ENCODE measurements at regions not wholly inside any gene's neighbourhood (a gene's known extent, or its start where the extent isn't known, plus 50 kb on each side); places are given as distances from the start of the nearest gene placed in this dataset.

DNA sequence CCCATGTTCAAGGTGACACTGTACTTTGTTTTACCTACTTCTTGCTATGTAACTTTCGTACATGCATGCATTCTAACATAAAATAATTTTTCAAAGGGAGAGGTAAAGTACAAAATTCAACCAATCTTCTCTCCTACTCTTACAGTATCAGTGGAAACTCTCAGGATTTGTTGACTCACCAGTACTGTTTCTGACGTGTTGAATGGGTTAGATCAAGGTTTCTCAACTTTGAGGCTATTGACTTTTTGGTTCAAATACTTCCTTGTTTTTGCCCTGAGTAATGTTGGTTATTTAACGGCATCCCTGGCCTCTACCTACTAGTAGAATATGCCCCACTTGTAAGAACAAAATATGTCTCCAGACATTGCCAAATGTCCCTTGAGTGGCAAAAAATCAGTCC is 94.6 kb upstream of the SMAD1 start:
- Mint-ChIP-seq H3K27ac (no peak overlapping the region), H3K36me3 (ENCODE audit: low read depth) (no peaks in the 10 kb centered on the region), H3K4me3 (no peak overlapping the region), H3K9me3 (no peaks in the 10 kb centered on the region), H3K4me1 (no peaks in the 10 kb centered on the region), H3K27me3 (peaks cover 1% of the 10 kb centered on the region)
- DNase-seq: no peak
- POLR2A ChIA-PET: no interaction called here
- CTCF ChIA-PET: no interaction called here

DNA sequence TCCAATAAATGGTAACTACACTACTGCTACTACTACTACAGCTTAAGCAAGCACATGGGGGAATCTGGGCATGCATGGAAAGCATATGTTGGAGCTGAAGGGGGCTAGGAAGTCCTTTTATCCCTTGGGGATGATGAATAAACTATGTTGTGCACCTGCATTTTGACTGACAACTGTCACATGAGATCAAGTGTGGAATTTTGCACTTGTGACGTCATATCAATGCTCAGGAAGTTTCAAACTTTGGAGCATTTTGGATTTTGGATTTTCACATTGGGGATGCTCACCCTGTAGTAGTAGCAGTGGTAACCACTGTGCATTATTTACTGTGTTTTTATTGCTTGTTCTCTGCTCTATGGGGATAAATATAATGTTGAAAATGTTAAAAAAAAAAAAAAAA is 100.5 kb upstream of the SMAD1 start:
- no peak overlapping the region for H3K4me3 Mint-ChIP-seq
- no peak overlapping the region for H3K27ac Mint-ChIP-seq
- H3K36me3 Mint-ChIP-seq (ENCODE audit: low read depth): no peaks in the 10 kb centered on the region
- CTCF ChIA-PET: no interaction called here
- H3K9me3 Mint-ChIP-seq: no peaks in the 10 kb centered on the region
- H3K4me1 Mint-ChIP-seq: no peaks in the 10 kb centered on the region
- peaks cover 1% of the 10 kb centered on the region for H3K27me3 Mint-ChIP-seq
- POLR2A ChIA-PET: no interaction called here
- DNase-seq: no peak

DNA sequence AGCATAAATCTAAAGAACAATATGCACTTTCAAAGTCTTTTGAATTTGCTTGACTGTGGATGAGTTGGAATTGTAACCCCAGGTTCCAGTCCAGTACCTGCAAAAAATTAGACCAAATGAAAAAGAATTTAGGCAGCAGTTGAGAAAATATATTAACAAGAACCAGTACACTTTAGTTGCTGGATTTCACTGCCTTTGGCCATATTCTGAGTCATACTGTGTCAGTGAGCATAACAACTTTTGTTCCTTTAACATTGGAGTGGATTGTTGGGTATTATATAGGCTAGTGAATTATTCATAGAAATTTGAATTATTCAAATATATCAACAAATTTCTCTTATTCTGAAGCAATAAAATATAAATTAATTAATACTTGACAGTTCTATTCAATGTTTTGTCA is 101.5 kb upstream of the SMAD1 start:
- no peak overlapping the region for H3K27ac Mint-ChIP-seq
- H3K36me3 Mint-ChIP-seq (ENCODE audit: low read depth): no peaks in the 10 kb centered on the region
- H3K4me3 Mint-ChIP-seq: no peak overlapping the region
- ChIA-PET POLR2A (no interaction called here), CTCF (no interaction called here)
- no peaks in the 10 kb centered on the region for H3K4me1 Mint-ChIP-seq
- H3K9me3 Mint-ChIP-seq: no peaks in the 10 kb centered on the region
- no peaks in the 10 kb centered on the region for H3K27me3 Mint-ChIP-seq
- DNase-seq: no peak

DNA sequence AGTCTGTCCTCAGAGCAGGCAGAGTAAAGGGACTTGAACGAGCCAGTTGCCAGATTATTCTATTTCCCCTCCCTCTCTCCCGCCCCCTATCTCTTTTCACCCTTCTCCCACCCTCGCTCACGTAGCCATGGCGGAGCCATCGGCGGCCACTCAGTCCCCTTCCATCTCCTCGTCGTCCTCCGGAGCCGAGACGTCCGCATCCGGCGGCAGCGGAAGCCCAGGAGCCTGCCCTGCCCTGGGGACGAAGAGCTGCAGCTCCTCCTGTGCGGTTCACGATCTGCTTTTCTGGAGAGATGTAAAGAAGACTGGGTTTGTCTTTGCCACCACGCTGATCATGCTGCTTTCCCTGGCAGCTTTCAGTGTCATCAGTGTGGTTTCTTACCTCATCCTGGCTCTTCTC is 106.2 kb upstream of the SMAD1 start:
- H3K4me3 Mint-ChIP-seq: no peak overlapping the region
- H3K9me3 Mint-ChIP-seq: no peaks in the 10 kb centered on the region
- no peaks in the 10 kb centered on the region for H3K27me3 Mint-ChIP-seq
- H3K4me1 Mint-ChIP-seq: no peaks in the 10 kb centered on the region
- no peaks in the 10 kb centered on the region for H3K36me3 Mint-ChIP-seq (ENCODE audit: low read depth)
- H3K27ac Mint-ChIP-seq: no peak overlapping the region
- no peak for DNase-seq
- ChIA-PET CTCF (no interaction called here), POLR2A (no interaction called here)

DNA sequence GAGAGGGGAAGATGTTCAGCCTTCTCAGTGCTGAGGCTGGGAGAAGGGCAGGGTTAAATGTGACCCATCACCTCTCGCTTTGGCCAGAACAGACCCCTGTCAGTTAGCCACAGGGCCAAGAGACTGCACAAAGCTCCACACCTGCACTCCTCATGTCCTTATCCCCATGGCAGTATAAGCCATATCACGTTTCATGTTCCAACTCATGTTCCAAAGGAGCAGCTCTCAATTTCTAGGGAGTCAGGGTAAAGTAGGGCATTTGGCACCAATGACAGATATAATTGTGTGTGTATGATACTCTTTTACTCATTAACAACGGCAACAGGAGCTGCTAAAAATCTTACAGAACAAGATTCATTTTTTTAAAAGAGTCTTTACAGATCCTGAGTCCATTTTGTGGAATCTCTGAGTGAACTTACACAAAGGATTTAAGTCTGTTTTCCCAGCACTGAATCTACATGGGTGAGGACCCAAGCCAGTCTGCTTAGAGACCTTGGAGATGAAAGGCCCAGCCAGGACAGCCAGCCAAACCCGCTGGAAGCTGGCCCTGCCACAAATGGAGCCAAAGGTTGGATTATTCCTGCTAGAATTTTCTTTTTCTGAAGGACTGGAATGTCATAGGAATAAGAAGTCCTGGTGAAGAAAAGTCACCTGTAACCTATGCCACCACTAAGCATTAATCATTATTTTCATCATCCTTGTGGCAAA is 129.1 kb upstream of the SMAD1 start:
- Mint-ChIP-seq H3K4me3 (no peak overlapping the region), H3K4me1 (no peaks in the 10 kb centered on the region), H3K27ac (no peak overlapping the region), H3K27me3 (peaks cover 3% of the 10 kb centered on the region), H3K36me3 (ENCODE audit: low read depth) (no peaks in the 10 kb centered on the region), H3K9me3 (no peaks in the 10 kb centered on the region)
- CTCF ChIA-PET: no interaction called here
- POLR2A ChIA-PET: no interaction called here
- no peak for DNase-seq

DNA sequence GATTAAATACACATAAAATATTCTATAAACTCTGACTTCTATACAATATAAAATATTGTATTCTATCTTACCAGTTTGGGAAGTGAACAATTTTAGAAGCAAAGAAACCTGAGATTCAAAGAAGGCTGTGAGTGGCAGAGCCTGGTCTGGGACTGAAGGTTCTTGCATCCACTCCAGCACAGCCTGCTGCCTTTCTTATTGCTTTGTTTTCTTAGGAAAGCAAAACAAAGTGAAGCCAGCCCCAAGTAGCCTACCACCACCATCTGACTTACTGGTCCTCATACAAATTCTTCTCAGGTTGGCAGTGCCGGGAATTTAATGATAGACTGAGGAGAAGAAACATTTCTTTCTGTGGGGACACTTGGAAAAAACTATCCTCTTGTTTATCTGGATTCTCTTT is 129.7 kb upstream of the SMAD1 start:
- POLR2A ChIA-PET: no interaction called here
- H3K4me1 Mint-ChIP-seq: no peaks in the 10 kb centered on the region
- peaks cover 3% of the 10 kb centered on the region for H3K27me3 Mint-ChIP-seq
- no peak overlapping the region for H3K4me3 Mint-ChIP-seq
- CTCF ChIA-PET: no interaction called here
- no peaks in the 10 kb centered on the region for H3K9me3 Mint-ChIP-seq
- no peak for DNase-seq
- H3K36me3 Mint-ChIP-seq (ENCODE audit: low read depth): no peaks in the 10 kb centered on the region
- H3K27ac Mint-ChIP-seq: no peak overlapping the region

DNA sequence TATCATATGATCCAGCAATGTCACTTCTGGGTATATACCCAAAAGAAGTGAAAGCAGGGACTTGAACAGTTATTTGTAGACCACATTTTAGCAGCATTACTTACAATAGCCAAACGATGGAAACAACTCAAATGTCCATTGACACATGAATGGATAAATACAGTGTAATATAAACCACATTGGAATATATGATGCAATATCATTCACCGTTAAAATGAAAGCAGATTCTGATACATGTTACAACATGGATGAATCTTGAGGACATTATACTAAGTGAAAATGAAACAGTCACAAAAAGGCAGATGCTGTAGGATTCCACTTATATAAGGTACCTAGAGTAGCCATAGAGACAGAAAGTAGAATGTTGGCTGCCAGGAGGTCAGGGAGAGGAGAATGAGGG is 130.5 kb upstream of the SMAD1 start:
- no peaks in the 10 kb centered on the region for H3K36me3 Mint-ChIP-seq (ENCODE audit: low read depth)
- no peak for DNase-seq
- H3K4me3 Mint-ChIP-seq: no peak overlapping the region
- no peaks in the 10 kb centered on the region for H3K4me1 Mint-ChIP-seq
- CTCF ChIA-PET: no interaction called here
- POLR2A ChIA-PET: no interaction called here
- peaks cover 3% of the 10 kb centered on the region for H3K27me3 Mint-ChIP-seq
- no peaks in the 10 kb centered on the region for H3K9me3 Mint-ChIP-seq
- no peak overlapping the region for H3K27ac Mint-ChIP-seq

DNA sequence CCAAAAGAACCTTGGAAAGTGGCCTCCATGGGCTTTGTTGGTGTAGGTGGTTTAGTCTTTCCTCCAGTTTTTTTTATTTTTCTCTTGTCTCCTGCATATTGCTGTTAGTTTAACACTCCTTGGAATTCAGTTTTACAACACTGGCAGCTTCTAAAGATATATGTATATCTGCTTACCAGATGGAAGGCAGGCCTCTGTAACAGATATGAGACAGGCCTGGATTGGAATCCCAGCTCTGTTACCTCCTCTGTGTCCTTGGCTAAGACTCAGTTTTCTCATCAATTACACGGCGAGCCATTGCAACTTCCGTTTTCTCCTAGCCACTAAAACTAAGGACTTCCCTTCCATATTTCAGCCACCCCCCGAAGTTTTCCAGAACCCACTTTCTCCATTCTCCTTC is 133.4 kb upstream of the SMAD1 start:
- no peak overlapping the region for H3K27ac Mint-ChIP-seq
- no peaks in the 10 kb centered on the region for H3K4me1 Mint-ChIP-seq
- DNase-seq: no peak
- ChIA-PET POLR2A (no interaction called here), CTCF (no interaction called here)
- no peak overlapping the region for H3K4me3 Mint-ChIP-seq
- H3K27me3 Mint-ChIP-seq: peaks cover 3% of the 10 kb centered on the region
- H3K9me3 Mint-ChIP-seq: no peaks in the 10 kb centered on the region
- H3K36me3 Mint-ChIP-seq (ENCODE audit: low read depth): no peaks in the 10 kb centered on the region

DNA sequence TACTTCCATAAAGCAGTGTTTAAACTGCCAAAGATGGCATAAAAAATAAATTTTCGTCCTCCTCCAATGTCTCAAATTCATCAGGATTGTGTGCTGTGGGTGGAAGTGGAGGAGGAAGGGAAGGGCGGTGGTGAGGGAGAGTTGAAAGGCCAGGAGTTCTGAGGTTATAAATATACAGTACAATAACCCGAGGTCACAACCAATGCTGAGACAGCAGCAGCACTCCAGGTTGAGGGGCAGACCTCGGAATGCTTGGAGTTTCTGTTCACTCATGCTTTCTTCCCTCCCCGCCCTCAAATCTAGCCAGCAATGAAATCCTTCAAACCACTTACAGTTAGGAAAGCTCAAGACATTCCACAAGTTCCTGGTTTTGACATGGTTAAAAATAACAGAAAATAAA is 134.0 kb upstream of the SMAD1 start:
- Mint-ChIP-seq H3K27ac (no peak overlapping the region), H3K9me3 (no peaks in the 10 kb centered on the region), H3K27me3 (peaks cover 3% of the 10 kb centered on the region), H3K4me1 (no peaks in the 10 kb centered on the region), H3K36me3 (ENCODE audit: low read depth) (no peaks in the 10 kb centered on the region), H3K4me3 (no peak overlapping the region)
- DNase-seq: no peak
- CTCF ChIA-PET: no interaction called here
- POLR2A ChIA-PET: no interaction called here

DNA sequence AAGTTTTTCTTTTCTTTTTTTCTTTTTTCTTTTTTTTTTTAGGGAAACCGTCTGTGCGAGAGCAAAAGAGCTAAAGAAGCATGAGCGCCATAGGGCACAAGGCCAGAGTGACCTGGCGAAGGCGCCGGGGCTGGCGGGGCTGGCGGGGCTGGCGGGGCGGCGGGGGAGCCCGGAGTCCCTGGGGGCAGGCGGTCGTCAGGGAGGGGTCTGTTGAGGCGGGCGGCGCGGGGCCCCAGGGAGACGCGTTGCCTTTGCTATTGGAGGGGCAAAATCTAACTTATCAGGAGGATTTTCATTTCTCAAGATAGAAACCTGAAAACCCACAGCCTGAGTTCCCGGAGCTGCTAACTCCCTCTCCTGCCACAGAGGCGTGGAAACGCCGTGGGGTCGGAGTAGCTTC is 135.6 kb upstream of the SMAD1 start:
- no peak overlapping the region for H3K27ac Mint-ChIP-seq
- H3K36me3 Mint-ChIP-seq (ENCODE audit: low read depth): no peaks in the 10 kb centered on the region
- POLR2A ChIA-PET: no interaction called here
- CTCF ChIA-PET: no interaction called here
- H3K4me3 Mint-ChIP-seq: no peak overlapping the region
- H3K27me3 Mint-ChIP-seq: peaks cover 3% of the 10 kb centered on the region
- H3K9me3 Mint-ChIP-seq: no peaks in the 10 kb centered on the region
- no peak for DNase-seq
- H3K4me1 Mint-ChIP-seq: no peaks in the 10 kb centered on the region

DNA sequence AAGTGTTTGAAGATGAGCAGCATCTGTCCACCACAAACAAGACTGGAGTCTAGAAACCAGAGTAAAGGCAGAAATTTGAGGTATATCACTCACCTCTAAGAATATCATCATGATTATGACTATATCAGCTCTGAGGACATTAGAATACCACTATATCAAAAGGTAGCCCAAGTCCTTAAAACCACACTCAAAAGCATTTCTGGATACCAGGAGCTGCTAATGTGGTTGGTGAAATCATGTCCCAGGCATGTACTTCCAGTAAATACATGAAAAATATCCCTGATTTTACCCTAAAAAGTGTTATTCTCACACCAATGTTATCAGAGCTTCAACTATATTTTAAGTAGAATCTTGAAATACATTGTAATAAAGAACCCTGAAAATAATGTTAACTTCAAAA is 136.3 kb upstream of the SMAD1 start:
- H3K9me3 Mint-ChIP-seq: no peaks in the 10 kb centered on the region
- peaks cover 3% of the 10 kb centered on the region for H3K27me3 Mint-ChIP-seq
- POLR2A ChIA-PET: no interaction called here
- H3K4me3 Mint-ChIP-seq: no peak overlapping the region
- CTCF ChIA-PET: no interaction called here
- H3K4me1 Mint-ChIP-seq: no peaks in the 10 kb centered on the region
- H3K27ac Mint-ChIP-seq: no peak overlapping the region
- DNase-seq: no peak
- H3K36me3 Mint-ChIP-seq (ENCODE audit: low read depth): no peaks in the 10 kb centered on the region

DNA sequence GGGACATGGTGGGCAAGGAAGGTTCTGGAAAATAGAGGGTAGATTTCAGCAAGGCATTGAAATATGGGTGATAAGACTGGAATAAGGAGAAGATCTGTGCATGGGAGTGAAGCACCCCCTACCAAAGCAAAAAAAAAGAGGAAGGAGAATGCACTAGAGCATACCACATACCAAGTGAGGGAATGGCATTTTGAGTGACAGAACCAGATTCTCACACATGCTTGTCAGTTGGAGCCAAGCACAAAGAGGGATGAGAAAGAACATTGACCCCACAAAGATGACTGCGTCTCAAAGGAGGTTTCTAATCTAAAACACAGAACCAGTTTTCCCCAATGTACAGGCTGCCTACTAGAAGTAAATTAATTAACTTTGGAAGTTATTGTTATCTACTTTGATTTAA is 140.3 kb upstream of the SMAD1 start:
- CTCF ChIA-PET: no interaction called here
- DNase-seq: no peak
- Mint-ChIP-seq H3K4me3 (no peak overlapping the region), H3K36me3 (ENCODE audit: low read depth) (no peaks in the 10 kb centered on the region), H3K27ac (no peak overlapping the region), H3K4me1 (no peaks in the 10 kb centered on the region), H3K27me3 (peaks cover 2% of the 10 kb centered on the region), H3K9me3 (no peaks in the 10 kb centered on the region)
- POLR2A ChIA-PET: no interaction called here

DNA sequence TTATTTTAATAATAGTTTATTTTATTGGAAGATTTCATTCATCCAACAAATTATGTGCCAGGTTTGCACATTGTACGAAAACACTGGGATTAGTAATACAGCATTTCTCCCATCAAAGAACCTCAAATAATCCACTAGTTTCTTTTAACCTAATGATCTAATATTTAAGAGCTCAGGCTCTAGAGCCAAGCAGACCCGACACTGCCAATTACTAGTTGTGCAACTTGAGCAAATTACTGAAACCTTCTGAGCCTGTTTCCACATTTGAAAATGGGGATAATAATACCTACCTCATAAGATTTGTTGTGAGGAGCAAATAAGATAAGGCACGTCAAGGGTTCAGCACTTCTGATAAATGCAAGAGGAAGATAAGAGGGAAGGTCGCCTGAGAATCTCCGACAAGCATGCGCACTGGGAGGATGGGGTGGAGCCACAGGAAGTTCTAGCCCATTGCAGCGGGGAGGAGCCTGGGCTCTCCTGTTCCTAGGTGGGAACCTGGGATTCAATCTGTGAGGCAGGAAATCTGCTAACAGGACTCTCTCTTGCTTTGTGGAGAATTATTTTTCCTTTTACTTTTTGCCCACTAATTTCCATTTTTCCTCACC is 141.5 kb upstream of the SMAD1 start:
- no peak for DNase-seq
- no peak overlapping the region for H3K4me3 Mint-ChIP-seq
- ChIA-PET CTCF (no interaction called here), POLR2A (no interaction called here)
- peaks cover 2% of the 10 kb centered on the region for H3K27me3 Mint-ChIP-seq
- H3K27ac Mint-ChIP-seq: no peak overlapping the region
- H3K9me3 Mint-ChIP-seq: no peaks in the 10 kb centered on the region
- no peaks in the 10 kb centered on the region for H3K4me1 Mint-ChIP-seq
- no peaks in the 10 kb centered on the region for H3K36me3 Mint-ChIP-seq (ENCODE audit: low read depth)

DNA sequence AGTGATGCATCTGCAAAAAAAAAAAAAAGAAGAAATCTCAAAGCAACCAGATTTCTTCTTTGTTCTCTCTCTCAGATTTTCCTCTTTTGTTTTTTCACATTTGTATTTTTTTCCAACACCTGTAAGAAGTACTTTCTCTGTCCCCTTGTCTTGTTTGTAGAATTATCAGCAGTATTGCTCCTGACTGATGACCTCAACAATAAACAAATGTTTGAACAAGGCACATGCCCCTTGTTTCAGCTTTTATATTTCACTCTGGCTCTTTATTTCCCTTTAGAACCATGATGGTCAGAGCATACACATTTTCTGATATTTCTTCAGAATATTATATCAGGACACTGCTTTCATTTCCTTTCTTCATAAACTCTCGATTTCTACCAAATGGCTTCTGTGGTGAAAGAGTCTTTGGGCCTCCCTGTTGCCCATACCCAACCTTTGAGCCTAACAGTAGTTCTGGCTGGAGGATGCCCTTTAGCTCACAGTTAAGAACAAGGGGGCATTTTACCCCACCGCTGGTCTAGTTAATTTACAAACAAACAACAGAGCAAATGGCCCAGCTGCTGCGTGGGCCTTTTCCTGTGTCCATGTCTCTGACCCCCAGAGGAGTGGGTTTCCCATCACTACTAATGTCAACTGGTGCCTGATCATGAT is 142.5 kb upstream of the SMAD1 start:
- ChIA-PET CTCF (no interaction called here), POLR2A (no interaction called here)
- H3K4me3 Mint-ChIP-seq: no peak overlapping the region
- no peak overlapping the region for H3K27ac Mint-ChIP-seq
- no peaks in the 10 kb centered on the region for H3K4me1 Mint-ChIP-seq
- no peak for DNase-seq
- H3K36me3 Mint-ChIP-seq (ENCODE audit: low read depth): no peaks in the 10 kb centered on the region
- H3K9me3 Mint-ChIP-seq: no peaks in the 10 kb centered on the region
- H3K27me3 Mint-ChIP-seq: peaks cover 2% of the 10 kb centered on the region
